Thyroid gland (tissue), 4 donors: ENCODE measurements at regions not wholly inside any gene's neighbourhood (a gene's known extent, or its start where the extent isn't known, plus 50 kb on each side); places are given as distances from the start of the nearest gene placed in this dataset.

Experiments
- POLR2A ChIP-seq, 2 donors: fragments of 450-650 bp; IDR thresholded peaks; one replicate each; pipeline ENCODE4 v1.6.1; 2017; ENCODE audit warnings: antibody characterized with exemption in 2 of 2, mild to moderate bottlenecking in 2 of 2, moderate library complexity in 1 of 2
- TF ChIP-seq, protein P1 (sequence below), 6 experiments: fragments of 200-600 bp in 3 of 6; fragments of 450-650 bp in 3 of 6; sonication (generic) in 3 of 6; IDR thresholded peaks; one replicate each; pipeline ENCODE4 v1.5.1; 2016 to 2019; ENCODE audit warnings: antibody characterized with exemption in 6 of 6, mild to moderate bottlenecking in 2 of 6, inconsistent platforms in 1 of 6, moderate library complexity in 1 of 6

DNA sequence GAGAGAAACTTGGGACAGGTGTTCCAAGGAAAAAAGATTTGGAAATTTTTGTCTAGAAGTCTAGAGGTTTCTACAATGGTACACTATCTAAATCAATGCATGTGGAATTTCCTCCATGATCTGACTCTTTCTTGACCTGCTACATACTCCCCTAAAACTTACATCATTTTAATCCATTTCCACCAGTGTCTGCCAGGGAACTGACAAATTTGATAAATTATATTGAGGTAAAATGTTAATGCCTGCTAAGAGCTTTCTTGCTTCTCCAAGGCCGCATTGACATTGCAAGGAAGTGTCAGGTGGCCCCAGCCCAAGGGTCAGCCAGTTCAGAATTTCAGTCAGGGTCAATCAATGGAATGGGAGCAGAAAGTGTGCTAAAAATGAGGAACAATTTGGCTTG lies 163.4 kb upstream of the FBXL17 start:
- TF ChIP-seq, protein P1, sequence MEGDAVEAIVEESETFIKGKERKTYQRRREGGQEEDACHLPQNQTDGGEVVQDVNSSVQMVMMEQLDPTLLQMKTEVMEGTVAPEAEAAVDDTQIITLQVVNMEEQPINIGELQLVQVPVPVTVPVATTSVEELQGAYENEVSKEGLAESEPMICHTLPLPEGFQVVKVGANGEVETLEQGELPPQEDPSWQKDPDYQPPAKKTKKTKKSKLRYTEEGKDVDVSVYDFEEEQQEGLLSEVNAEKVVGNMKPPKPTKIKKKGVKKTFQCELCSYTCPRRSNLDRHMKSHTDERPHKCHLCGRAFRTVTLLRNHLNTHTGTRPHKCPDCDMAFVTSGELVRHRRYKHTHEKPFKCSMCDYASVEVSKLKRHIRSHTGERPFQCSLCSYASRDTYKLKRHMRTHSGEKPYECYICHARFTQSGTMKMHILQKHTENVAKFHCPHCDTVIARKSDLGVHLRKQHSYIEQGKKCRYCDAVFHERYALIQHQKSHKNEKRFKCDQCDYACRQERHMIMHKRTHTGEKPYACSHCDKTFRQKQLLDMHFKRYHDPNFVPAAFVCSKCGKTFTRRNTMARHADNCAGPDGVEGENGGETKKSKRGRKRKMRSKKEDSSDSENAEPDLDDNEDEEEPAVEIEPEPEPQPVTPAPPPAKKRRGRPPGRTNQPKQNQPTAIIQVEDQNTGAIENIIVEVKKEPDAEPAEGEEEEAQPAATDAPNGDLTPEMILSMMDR (IDR thresholded peaks at IDR 0.05), result no peak
- TF ChIP-seq POLR2A (IDR thresholded peaks at IDR 0.05), result no peak
